PC-9 (cell line): ENCODE measurements at regions not wholly inside any gene's neighbourhood (a gene's known extent, or its start where the extent isn't known, plus 50 kb on each side); places are given as distances from the start of the nearest gene placed in this dataset.

Experiments
- BruUV-seq: library from RNA; stranded (reverse); fragments of 400-500 nt; replicated peaks from 2 replicates; lab custom pipeline; 2021; lab: Mats Ljungman, UMichigan
- CTCF ChIA-PET: fragments of 300-600 bp; sonication (Branson Sonifier 250); formaldehyde crosslinking; loops from one replicate; lab custom pipeline; 2022; ENCODE audit warnings: antibody characterized with exemption; lab: Charles Lee
- POLR2A ChIA-PET: fragments of 300-600 bp; sonication (Branson Sonifier 250); formaldehyde crosslinking; loops from one replicate; lab custom pipeline; 2022; ENCODE audit warnings: antibody characterized with exemption; ENCODE audit not compliant: unreplicated experiment; lab: Charles Lee
- DNase-seq, 2 experiments: peaks; one replicate each; pipeline versions ENCODE4 v3.0.0 to v3.0.0-alpha.2; 2015 to 2022; ENCODE audit warnings: mixed read lengths in 1 of 2
- H2AFZ ChIP-seq: fragments of 200-600 bp; sonication (generic); 2 replicates; pipeline ENCODE4 v1.8.1; 2017; ENCODE audit warnings: antibody characterized with exemption
- H3F3A ChIP-seq: fragments of 200-600 bp; sonication (generic); 2 replicates; pipeline ENCODE4 v1.8.1; 2017; ENCODE audit warnings: antibody characterized with exemption, mild to moderate bottlenecking, low read depth; ENCODE audit not compliant: insufficient read depth
- H3K27ac ChIP-seq: fragments of 200-600 bp; sonication (generic); 2 replicates; pipeline ENCODE4 v1.6.1; 2016; ENCODE audit warnings: mixed run types
- H3K27me3 ChIP-seq: fragments of 200-600 bp; sonication (generic); 2 replicates; pipeline ENCODE4 v1.6.1; 2016; ENCODE audit warnings: low read depth, mixed run types; ENCODE audit not compliant: insufficient read depth
- H3K36me3 ChIP-seq: fragments of 200-600 bp; sonication (generic); 2 replicates; pipeline ENCODE4 v1.6.1; 2016; ENCODE audit warnings: low read depth, mixed run types
- H3K4me1 ChIP-seq: fragments of 200-600 bp; sonication (generic); replicated peaks from 2 replicates; pipeline ENCODE4 v1.6.1; 2016; ENCODE audit warnings: mixed run types; ENCODE audit not compliant: insufficient read depth
- H3K4me2 ChIP-seq: fragments of 200-600 bp; sonication (generic); 2 replicates; pipeline ENCODE4 v1.6.1; 2017; ENCODE audit warnings: mixed run types
- H3K4me3 ChIP-seq: fragments of 200-600 bp; sonication (generic); 2 replicates; pipeline ENCODE4 v1.6.1; 2016; ENCODE audit warnings: mixed run types
- H3K79me2 ChIP-seq: fragments of 200-600 bp; sonication (generic); 2 replicates; pipeline ENCODE4 v1.6.1; 2017; ENCODE audit warnings: low read depth, mixed run types
- H3K9me2 ChIP-seq: fragments of 200-600 bp; sonication (generic); 2 replicates; pipeline ENCODE4 v1.8.1; 2017; ENCODE audit warnings: mild to moderate bottlenecking; ENCODE audit not compliant: insufficient read depth
- H3K9me3 ChIP-seq: fragments of 200-600 bp; sonication (generic); 2 replicates; pipeline ENCODE4 v1.8.1; 2016; ENCODE audit warnings: low read depth; ENCODE audit not compliant: insufficient read depth
- H4K20me1 ChIP-seq: fragments of 200-600 bp; sonication (generic); 2 replicates; pipeline ENCODE4 v1.8.1; 2017; ENCODE audit not compliant: insufficient read depth
- EZH2 ChIP-seq: fragments of 200-600 bp; sonication (generic); IDR thresholded peaks from 2 replicates; pipeline ENCODE4 v1.8.0; 2017; ENCODE audit warnings: antibody characterized with exemption, low read depth
- intact Hi-C: fragments of 100-400 bp; cut with micrococcal nuclease; formaldehyde crosslinking; loops from one replicate; pipeline ENCODE4 v1.10.0; 2022; ENCODE audit not compliant: unreplicated experiment
- TF ChIP-seq, protein P1 (sequence below): fragments of 200-600 bp; sonication (generic); conservative IDR thresholded peaks from 2 replicates; pipeline ENCODE4 v1.6.1; 2017; ENCODE audit warnings: mixed run types, antibody characterized with exemption, mild to moderate bottlenecking, moderate library complexity

DNA sequence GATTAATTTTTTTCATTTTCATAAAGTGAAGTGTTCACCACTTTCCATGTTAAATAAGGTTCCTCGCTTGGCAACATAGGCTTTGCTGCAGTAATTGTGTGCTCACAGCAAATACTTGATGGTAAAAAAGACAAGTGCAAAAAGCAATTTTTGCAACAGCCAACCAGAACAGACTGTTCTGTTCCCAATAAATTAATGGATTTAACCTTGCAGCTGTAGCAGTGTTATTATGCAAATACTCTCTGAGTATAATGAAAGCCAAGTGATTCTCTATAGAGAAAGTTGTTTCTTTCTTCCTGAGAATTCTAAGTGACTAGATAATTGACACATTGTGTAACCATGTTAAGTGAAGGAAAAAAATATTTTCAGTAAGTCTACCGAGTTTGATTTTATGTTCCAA is 183.7 kb upstream of the NAALADL2 start:
- no peak for TF ChIP-seq EZH2
- TF ChIP-seq, protein P1, sequence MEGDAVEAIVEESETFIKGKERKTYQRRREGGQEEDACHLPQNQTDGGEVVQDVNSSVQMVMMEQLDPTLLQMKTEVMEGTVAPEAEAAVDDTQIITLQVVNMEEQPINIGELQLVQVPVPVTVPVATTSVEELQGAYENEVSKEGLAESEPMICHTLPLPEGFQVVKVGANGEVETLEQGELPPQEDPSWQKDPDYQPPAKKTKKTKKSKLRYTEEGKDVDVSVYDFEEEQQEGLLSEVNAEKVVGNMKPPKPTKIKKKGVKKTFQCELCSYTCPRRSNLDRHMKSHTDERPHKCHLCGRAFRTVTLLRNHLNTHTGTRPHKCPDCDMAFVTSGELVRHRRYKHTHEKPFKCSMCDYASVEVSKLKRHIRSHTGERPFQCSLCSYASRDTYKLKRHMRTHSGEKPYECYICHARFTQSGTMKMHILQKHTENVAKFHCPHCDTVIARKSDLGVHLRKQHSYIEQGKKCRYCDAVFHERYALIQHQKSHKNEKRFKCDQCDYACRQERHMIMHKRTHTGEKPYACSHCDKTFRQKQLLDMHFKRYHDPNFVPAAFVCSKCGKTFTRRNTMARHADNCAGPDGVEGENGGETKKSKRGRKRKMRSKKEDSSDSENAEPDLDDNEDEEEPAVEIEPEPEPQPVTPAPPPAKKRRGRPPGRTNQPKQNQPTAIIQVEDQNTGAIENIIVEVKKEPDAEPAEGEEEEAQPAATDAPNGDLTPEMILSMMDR = no peak
- Histone ChIP-seq H3K36me3 (no peaks in the 10 kb centered on the region), H3K4me3 (no peak overlapping the region), H3K27me3 (no peaks in the 10 kb centered on the region), H4K20me1 (no peaks in the 10 kb centered on the region), H3K9me2 (no peaks in the 10 kb centered on the region), H2AFZ (no peak overlapping the region), H3K4me1 (no peaks in the 10 kb centered on the region), H3K27ac (no peak overlapping the region), H3K9me3 (no peaks in the 10 kb centered on the region), H3K79me2 (no peaks in the 10 kb centered on the region), H3K4me2 (no peak overlapping the region), H3F3A (no peaks in the 10 kb centered on the region)
- intact Hi-C loops = no loop called here
- no TSS peak for BruUV-seq
- DNase-seq = no peak
- POLR2A ChIA-PET = no interaction called here
- CTCF ChIA-PET = no interaction called here

DNA sequence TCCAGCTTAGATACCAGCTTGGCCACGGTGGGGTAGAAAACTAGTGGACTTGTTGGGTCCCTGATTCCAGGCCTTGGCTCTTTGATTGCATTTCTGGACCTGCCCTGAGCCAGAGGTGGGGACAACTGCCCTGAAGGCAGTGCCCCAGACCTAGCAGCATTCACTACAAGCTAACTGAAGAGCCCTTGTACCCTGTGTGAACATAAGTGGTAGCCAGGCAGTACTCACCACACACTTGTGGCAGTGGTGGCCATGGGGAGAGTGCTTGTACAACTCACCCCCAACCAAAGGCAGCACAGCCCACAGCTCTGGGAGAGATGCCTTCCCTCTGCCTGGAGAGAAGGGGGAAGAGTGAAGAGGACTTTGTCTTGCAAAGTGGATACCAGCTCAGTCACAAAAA is 177.3 kb upstream of the NAALADL2 start:
- Histone ChIP-seq H3K79me2 (no peaks in the 10 kb centered on the region), H4K20me1 (no peaks in the 10 kb centered on the region), H2AFZ (no peak overlapping the region), H3K27me3 (no peaks in the 10 kb centered on the region), H3K4me3 (no peak overlapping the region), H3K4me2 (no peak overlapping the region), H3K27ac (no peak overlapping the region), H3F3A (no peaks in the 10 kb centered on the region), H3K4me1 (no peaks in the 10 kb centered on the region), H3K9me2 (no peaks in the 10 kb centered on the region), H3K36me3 (no peaks in the 10 kb centered on the region), H3K9me3 (0 out of 2 replicates have a peak, but pooled peaks cover 9% of the 10 kb centered on the region)
- TF ChIP-seq EZH2 = no peak
- TF ChIP-seq, protein P1 = no peak
- no TSS peak for BruUV-seq
- ChIA-PET POLR2A (no interaction called here), CTCF (no interaction called here)
- intact Hi-C loops = no loop called here
- no peak for DNase-seq

DNA sequence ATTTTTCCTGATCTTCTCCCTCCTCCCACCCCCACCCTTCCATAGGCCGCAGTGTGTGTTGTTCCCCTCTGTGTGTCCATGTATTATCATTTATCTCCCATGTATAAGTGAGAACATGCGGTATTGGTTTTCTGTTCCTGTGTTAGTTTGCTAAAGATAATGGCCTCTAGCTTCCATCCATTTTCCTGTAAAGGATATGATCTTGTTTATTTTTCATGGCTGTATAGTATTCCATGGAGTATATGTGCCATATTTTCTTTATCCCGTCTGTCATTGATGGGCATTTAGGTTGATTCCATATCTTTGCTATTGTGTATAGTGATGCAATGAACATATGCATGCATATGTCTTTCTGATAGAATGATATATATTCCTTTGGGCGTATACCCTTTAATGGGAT is 173.3 kb upstream of the NAALADL2 start:
- H3K4me2 ChIP-seq = no peak overlapping the region
- H3F3A ChIP-seq = no peaks in the 10 kb centered on the region
- no peaks in the 10 kb centered on the region for H3K36me3 ChIP-seq
- no peak overlapping the region for H3K27ac ChIP-seq
- ChIA-PET POLR2A (no interaction called here), CTCF (no interaction called here)
- H3K4me3 ChIP-seq = no peak overlapping the region
- H2AFZ ChIP-seq = no peak overlapping the region
- intact Hi-C loops = no loop called here
- H3K4me1 ChIP-seq = no peaks in the 10 kb centered on the region
- H3K79me2 ChIP-seq = no peaks in the 10 kb centered on the region
- no peaks in the 10 kb centered on the region for H4K20me1 ChIP-seq
- TF ChIP-seq, protein P1 = no peak
- TF ChIP-seq EZH2 = no peak
- no TSS peak for BruUV-seq
- H3K27me3 ChIP-seq = no peaks in the 10 kb centered on the region
- H3K9me2 ChIP-seq = no peaks in the 10 kb centered on the region
- DNase-seq = no peak
- H3K9me3 ChIP-seq = 0 out of 2 replicates have a peak, but pooled peaks cover 9% of the 10 kb centered on the region
